Neural cell (in vitro differentiated cells): ENCODE measurements at regions not wholly inside any gene's neighbourhood (a gene's known extent, or its start where the extent isn't known, plus 50 kb on each side); places are given as distances from the start of the nearest gene placed in this dataset.

Experiments
- H2AFZ ChIP-seq: fragments of 200-600, 300-800 bp; sonication (generic), shearing (Covaris generic); 2 replicates; pipeline ENCODE4 v1.6.0; 2014; ENCODE audit warnings: low read depth, mild to moderate bottlenecking, antibody characterized with exemption, low read length, moderate library complexity
- H3F3A ChIP-seq: fragments of 200-600 bp; shearing (Covaris generic); 2 replicates; pipeline ENCODE4 v1.6.1; 2016; ENCODE audit warnings: mild to moderate bottlenecking, moderate library complexity, mixed read lengths, antibody characterized with exemption, low read length; ENCODE audit not compliant: insufficient read depth, poor library complexity, severe bottlenecking
- H3K27ac ChIP-seq: fragments of 200-600, 300-800 bp; sonication (generic), shearing (Covaris generic); 2 replicates; pipeline ENCODE4 v1.5.1; 2014; ENCODE audit warnings: mild to moderate bottlenecking, low read length, moderate library complexity
- H3K27me3 ChIP-seq: fragments of 300-800, 200-600 bp; sonication (generic), shearing (Covaris generic); 2 replicates; pipeline ENCODE4 v1.6.0; 2014; ENCODE audit warnings: mild to moderate bottlenecking, low read depth, low read length, moderate library complexity; ENCODE audit not compliant: insufficient read depth
- H3K36me3 ChIP-seq: fragments of 300-800, 200-600 bp; sonication (generic), shearing (Covaris generic); 2 replicates; pipeline ENCODE4 v1.5.1; 2014; ENCODE audit warnings: mild to moderate bottlenecking, antibody characterized with exemption, low read length, moderate library complexity; ENCODE audit not compliant: insufficient read depth
- H3K4me2 ChIP-seq: fragments of 300-800, 200-600 bp; sonication (generic), shearing (Covaris generic); 2 replicates; pipeline ENCODE4 v1.6.0; 2014; ENCODE audit warnings: mild to moderate bottlenecking, low read length
- H3K4me3 ChIP-seq: fragments of 300-800, 200-600 bp; sonication (generic), shearing (Covaris generic); 2 replicates; pipeline ENCODE4 v1.5.1; 2014; ENCODE audit warnings: mild to moderate bottlenecking, low read length, moderate library complexity
- H3K79me2 ChIP-seq: fragments of 200-600 bp; shearing (Covaris generic); replicated peaks from 2 replicates; pipeline ENCODE4 v1.6.0; 2014; ENCODE audit warnings: mild to moderate bottlenecking, low read length, moderate library complexity; ENCODE audit not compliant: insufficient read depth
- H3K9ac ChIP-seq: fragments of 300-800, 200-600 bp; sonication (generic), shearing (Covaris generic); 2 replicates; pipeline ENCODE4 v1.6.1; 2016; ENCODE audit warnings: mild to moderate bottlenecking, low read length, mixed read lengths
- H3K9me2 ChIP-seq: fragments of 200-600 bp; shearing (Covaris generic); 2 replicates; pipeline ENCODE4 v1.6.1; 2016; ENCODE audit warnings: mild to moderate bottlenecking, low read length, mixed read lengths; ENCODE audit not compliant: insufficient read depth
- H3K9me3 ChIP-seq: fragments of 200-600, 300-800 bp; sonication (generic), shearing (Covaris generic); 2 replicates; pipeline ENCODE4 v1.6.1; 2016; ENCODE audit warnings: mild to moderate bottlenecking, mixed run types, low read length, moderate library complexity, mixed read lengths
- H4K20me1 ChIP-seq: fragments of 200-600 bp; shearing (Covaris generic); 2 replicates; pipeline ENCODE4 v1.6.1; 2016; ENCODE audit warnings: mild to moderate bottlenecking, mixed run types; ENCODE audit not compliant: insufficient read depth
- EP300 ChIP-seq: fragments of 450-650 bp; conservative IDR thresholded peaks from 2 replicates; pipeline ENCODE4 v1.6.1; 2014; ENCODE audit warnings: antibody characterized with exemption, mild to moderate bottlenecking, moderate library complexity; ENCODE audit not compliant: poor library complexity, severe bottlenecking
- EZH2 ChIP-seq: fragments of 200-600, 300-800 bp; shearing (Covaris generic), sonication (generic); IDR thresholded peaks from 2 replicates; pipeline ENCODE4 v1.6.1; 2014; ENCODE audit warnings: antibody characterized with exemption, low read length, borderline replicate concordance, mild to moderate bottlenecking; ENCODE audit not compliant: insufficient read depth, poor library complexity, severe bottlenecking
- MXI1 ChIP-seq: fragments of 450-650 bp; conservative IDR thresholded peaks from 2 replicates; pipeline ENCODE4 v1.6.1; 2014; ENCODE audit warnings: antibody characterized with exemption, mild to moderate bottlenecking; ENCODE audit not compliant: poor library complexity, severe bottlenecking
- POLR2AphosphoS5 ChIP-seq: IDR thresholded peaks from 2 replicates; pipeline ENCODE4 v1.6.1; 2012
- RAD21 ChIP-seq: fragments of 450-650 bp; conservative IDR thresholded peaks from 2 replicates; pipeline ENCODE4 v1.6.1; 2014; ENCODE audit warnings: antibody characterized with exemption, mild to moderate bottlenecking, moderate library complexity
- SMC3 ChIP-seq: fragments of 450-650 bp; conservative IDR thresholded peaks from 2 replicates; pipeline ENCODE4 v1.6.1; 2014; ENCODE audit warnings: antibody characterized with exemption, mild to moderate bottlenecking, moderate library complexity; ENCODE audit not compliant: poor library complexity
- TAF1 ChIP-seq: IDR thresholded peaks from 2 replicates; pipeline ENCODE4 v1.6.1; 2012; ENCODE audit warnings: low read depth
- TF ChIP-seq, protein P1 (sequence below): fragments of 450-650 bp; IDR thresholded peaks from 2 replicates; pipeline ENCODE4 v1.5.1; 2014; ENCODE audit warnings: antibody characterized with exemption, mild to moderate bottlenecking, moderate library complexity; ENCODE audit not compliant: poor library complexity, severe bottlenecking
- TF ChIP-seq, protein P2 (sequence below): IDR thresholded peaks from 2 replicates; pipeline ENCODE4 v1.6.1; 2012; ENCODE audit warnings: borderline replicate concordance

DNA sequence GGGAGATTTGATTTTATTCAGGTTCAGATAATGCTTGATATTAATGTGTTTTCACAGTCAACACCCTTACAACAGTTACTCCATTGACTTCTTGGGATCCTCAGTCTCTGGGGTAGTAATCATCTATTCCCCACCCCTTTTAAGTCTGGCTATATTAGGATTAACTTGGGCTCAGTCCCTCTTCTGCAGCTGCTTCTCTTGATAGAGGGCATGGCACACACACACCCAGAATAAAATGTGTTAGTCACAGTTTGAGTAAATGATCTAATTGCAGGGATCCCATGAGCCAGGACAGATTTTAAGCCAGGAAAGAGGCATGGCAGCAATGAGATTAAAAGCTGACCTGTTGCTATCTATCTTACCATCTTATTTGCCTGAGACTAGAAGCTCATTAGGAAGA lies 53.7 kb upstream of the VLDLR start:
- H3F3A ChIP-seq = no peaks in the 10 kb centered on the region
- TF ChIP-seq EZH2 = no peak
- TF ChIP-seq, protein P1, sequence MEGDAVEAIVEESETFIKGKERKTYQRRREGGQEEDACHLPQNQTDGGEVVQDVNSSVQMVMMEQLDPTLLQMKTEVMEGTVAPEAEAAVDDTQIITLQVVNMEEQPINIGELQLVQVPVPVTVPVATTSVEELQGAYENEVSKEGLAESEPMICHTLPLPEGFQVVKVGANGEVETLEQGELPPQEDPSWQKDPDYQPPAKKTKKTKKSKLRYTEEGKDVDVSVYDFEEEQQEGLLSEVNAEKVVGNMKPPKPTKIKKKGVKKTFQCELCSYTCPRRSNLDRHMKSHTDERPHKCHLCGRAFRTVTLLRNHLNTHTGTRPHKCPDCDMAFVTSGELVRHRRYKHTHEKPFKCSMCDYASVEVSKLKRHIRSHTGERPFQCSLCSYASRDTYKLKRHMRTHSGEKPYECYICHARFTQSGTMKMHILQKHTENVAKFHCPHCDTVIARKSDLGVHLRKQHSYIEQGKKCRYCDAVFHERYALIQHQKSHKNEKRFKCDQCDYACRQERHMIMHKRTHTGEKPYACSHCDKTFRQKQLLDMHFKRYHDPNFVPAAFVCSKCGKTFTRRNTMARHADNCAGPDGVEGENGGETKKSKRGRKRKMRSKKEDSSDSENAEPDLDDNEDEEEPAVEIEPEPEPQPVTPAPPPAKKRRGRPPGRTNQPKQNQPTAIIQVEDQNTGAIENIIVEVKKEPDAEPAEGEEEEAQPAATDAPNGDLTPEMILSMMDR = no peak
- TF ChIP-seq MXI1 = no peak
- no peak for TF ChIP-seq SMC3
- TF ChIP-seq RAD21 = no peak
- TF ChIP-seq POLR2AphosphoS5 = no peak
- TF ChIP-seq, protein P2, sequence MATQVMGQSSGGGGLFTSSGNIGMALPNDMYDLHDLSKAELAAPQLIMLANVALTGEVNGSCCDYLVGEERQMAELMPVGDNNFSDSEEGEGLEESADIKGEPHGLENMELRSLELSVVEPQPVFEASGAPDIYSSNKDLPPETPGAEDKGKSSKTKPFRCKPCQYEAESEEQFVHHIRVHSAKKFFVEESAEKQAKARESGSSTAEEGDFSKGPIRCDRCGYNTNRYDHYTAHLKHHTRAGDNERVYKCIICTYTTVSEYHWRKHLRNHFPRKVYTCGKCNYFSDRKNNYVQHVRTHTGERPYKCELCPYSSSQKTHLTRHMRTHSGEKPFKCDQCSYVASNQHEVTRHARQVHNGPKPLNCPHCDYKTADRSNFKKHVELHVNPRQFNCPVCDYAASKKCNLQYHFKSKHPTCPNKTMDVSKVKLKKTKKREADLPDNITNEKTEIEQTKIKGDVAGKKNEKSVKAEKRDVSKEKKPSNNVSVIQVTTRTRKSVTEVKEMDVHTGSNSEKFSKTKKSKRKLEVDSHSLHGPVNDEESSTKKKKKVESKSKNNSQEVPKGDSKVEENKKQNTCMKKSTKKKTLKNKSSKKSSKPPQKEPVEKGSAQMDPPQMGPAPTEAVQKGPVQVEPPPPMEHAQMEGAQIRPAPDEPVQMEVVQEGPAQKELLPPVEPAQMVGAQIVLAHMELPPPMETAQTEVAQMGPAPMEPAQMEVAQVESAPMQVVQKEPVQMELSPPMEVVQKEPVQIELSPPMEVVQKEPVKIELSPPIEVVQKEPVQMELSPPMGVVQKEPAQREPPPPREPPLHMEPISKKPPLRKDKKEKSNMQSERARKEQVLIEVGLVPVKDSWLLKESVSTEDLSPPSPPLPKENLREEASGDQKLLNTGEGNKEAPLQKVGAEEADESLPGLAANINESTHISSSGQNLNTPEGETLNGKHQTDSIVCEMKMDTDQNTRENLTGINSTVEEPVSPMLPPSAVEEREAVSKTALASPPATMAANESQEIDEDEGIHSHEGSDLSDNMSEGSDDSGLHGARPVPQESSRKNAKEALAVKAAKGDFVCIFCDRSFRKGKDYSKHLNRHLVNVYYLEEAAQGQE = no peak
- no peaks in the 10 kb centered on the region for H3K36me3 ChIP-seq
- no peaks in the 10 kb centered on the region for H3K27me3 ChIP-seq
- no peaks in the 10 kb centered on the region for H3K79me2 ChIP-seq
- H3K27ac ChIP-seq = no peak overlapping the region
- H3K9ac ChIP-seq = no peak overlapping the region
- H3K4me3 ChIP-seq = no peak overlapping the region
- H3K9me2 ChIP-seq = no peaks in the 10 kb centered on the region
- no peak overlapping the region for H2AFZ ChIP-seq
- H4K20me1 ChIP-seq = no peaks in the 10 kb centered on the region
- no peaks in the 10 kb centered on the region for H3K9me3 ChIP-seq
- H3K4me2 ChIP-seq = no peak overlapping the region

DNA sequence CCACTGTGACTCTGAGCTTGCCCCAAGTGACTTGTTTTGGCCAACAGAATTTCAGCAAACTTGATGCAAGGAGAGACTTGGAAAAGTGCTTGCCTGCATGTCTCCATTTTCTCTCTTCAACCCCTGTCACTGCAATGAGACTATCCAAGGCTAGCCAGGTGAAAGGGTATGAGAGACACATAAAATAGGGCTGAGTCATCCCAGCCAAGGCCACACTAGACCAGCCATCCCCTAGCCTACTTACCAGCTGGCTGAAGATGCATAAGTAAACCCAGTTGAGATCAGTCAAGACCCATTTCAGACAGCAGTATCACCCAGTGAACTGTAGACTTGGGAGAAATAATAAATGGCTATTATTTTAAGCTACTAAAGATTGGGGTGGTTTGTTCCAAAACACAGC lies 52.9 kb upstream of the VLDLR start:
- TF ChIP-seq, protein P1 = no peak
- no peak for TF ChIP-seq EZH2
- TF ChIP-seq, protein P2 = no peak
- no peak for TF ChIP-seq EP300
- TF ChIP-seq MXI1 = no peak
- no peak for TF ChIP-seq RAD21
- no peak for TF ChIP-seq POLR2AphosphoS5
- TF ChIP-seq TAF1 = no peak
- no peak for TF ChIP-seq SMC3
- Histone ChIP-seq H3K9me3 (no peaks in the 10 kb centered on the region), H4K20me1 (no peaks in the 10 kb centered on the region), H3K27me3 (no peaks in the 10 kb centered on the region), H3K36me3 (no peaks in the 10 kb centered on the region), H3K27ac (no peak overlapping the region), H3K9ac (no peak overlapping the region), H3K9me2 (no peaks in the 10 kb centered on the region), H3F3A (no peaks in the 10 kb centered on the region), H3K79me2 (no peaks in the 10 kb centered on the region), H3K4me3 (no peak overlapping the region), H3K4me2 (no peak overlapping the region), H2AFZ (no peak overlapping the region)
